GM12873 (cell line): ENCODE measurements at regions not wholly inside any gene's neighbourhood (a gene's known extent, or its start where the extent isn't known, plus 50 kb on each side); places are given as distances from the start of the nearest gene placed in this dataset.

ENCODE experiments used
- TF ChIP-seq, protein P1 (sequence below): IDR thresholded peaks from 2 replicates; pipeline ENCODE4 v1.5.1; 2012; ENCODE audit warnings: low read depth, mild to moderate bottlenecking, moderate library complexity, low read length, control low read depth; ENCODE audit not compliant: insufficient read depth; ENCODE audit errors: missing control alignments

DNA sequence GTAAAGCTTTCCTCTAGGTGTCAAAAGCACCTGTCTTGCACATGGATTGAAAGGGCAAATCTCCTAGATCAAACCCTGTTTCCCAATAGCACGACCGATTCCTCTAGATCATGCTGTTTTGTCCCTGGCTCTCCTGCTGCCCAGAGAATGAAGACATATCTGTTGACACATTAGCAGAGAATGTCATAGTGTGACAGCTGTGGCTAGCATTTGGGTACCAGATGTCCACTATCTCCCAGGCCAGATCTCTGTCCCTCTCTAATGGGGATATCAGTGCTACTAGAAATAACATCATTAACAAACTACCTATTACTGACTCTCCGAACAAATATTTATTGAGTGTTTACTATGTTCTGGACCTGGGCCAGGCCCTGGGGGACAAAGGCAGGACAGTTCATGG lies 72.4 kb upstream of the ISX start:
- TF ChIP-seq, protein P1, sequence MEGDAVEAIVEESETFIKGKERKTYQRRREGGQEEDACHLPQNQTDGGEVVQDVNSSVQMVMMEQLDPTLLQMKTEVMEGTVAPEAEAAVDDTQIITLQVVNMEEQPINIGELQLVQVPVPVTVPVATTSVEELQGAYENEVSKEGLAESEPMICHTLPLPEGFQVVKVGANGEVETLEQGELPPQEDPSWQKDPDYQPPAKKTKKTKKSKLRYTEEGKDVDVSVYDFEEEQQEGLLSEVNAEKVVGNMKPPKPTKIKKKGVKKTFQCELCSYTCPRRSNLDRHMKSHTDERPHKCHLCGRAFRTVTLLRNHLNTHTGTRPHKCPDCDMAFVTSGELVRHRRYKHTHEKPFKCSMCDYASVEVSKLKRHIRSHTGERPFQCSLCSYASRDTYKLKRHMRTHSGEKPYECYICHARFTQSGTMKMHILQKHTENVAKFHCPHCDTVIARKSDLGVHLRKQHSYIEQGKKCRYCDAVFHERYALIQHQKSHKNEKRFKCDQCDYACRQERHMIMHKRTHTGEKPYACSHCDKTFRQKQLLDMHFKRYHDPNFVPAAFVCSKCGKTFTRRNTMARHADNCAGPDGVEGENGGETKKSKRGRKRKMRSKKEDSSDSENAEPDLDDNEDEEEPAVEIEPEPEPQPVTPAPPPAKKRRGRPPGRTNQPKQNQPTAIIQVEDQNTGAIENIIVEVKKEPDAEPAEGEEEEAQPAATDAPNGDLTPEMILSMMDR: no peak

DNA sequence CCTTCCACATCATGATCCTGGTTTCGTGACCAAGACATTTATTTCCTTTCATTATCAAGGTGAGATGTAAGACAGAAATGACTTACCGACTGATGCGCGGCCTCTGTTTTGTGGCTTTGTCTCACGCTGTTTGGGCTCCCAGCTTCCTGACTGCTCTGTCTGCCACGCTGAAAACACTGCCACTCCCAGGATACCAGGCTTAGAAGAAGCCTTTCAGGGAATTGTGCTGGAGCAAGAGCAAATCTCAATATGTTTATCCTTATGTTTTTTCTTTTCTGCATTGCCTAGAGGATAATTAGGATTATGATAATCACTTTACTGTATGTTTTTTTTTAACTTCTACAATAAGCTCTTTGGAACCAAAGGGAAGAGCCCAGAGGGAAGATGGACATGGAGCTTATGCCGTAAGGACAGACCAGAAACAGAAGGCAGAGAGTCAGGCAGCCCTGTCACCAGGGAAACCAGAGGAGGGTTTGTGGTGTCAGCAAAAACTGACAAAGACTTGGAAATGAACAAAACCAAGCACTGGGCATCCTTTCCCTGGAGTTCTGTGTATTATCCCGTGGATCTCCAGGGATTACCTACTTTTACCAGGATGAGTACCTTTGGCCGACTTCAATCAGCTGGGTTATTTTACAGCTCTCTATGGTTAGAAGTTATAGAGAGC lies 68.2 kb upstream of the ISX start:
- TF ChIP-seq, protein P1: no peak

DNA sequence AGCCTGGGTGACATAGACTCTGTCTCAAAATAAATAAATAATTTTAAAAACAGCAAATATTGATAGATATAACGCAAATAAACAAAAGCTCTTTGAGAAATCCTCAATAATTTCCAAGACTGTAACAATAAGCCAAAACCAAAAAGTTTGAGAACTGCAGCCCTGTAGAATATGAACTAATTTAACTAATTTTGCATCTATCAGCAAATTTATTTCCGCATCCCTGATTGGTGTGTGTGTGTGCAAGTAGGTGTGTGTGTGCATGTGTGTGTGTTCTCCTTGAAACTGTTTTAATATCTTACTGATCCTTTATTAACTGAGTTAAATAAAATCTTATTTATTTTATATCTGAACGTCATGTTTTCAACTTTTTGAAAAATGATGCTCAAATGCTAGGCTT lies 67.0 kb upstream of the ISX start:
- TF ChIP-seq, protein P1: no peak

DNA sequence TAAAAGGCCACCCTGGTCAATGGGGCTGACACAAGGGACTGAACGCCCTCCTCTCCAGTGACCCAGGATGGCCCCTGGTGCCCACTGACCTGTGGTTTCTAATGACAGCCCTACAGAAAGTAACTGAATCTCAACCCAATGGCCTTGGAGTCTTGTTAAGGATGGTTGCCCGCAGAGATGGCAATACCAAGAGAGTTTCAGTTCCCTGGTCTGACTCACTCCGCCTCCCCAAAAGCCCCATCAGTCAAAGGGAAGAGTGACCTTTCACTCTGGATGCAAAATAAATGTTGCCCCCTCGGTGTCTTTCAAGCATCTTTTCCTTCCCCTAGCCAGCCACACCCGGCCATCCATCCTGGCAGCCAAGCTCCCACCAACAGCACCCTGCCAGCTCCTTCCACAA lies 57.7 kb upstream of the ISX start:
- TF ChIP-seq, protein P1: no peak

DNA sequence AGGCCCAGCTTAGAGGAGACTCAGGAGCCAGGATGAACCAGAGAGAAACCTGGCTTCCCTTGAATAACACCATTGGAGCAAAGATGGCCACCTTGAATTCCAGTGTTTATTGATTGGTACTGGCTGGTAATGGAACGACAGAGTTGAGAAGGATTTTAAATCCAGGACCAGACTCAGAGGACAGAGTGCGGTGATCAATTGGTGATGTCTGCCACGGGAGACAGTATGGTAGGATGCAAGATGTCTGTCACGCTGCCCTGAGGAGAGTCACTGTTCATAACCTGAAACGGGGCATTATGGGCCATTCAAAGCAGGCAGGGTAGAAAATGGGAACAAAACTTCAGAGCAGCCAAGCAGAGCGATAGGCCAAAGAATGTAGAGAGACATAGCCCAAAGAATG lies 55.4 kb upstream of the ISX start:
- TF ChIP-seq, protein P1: no peak

DNA sequence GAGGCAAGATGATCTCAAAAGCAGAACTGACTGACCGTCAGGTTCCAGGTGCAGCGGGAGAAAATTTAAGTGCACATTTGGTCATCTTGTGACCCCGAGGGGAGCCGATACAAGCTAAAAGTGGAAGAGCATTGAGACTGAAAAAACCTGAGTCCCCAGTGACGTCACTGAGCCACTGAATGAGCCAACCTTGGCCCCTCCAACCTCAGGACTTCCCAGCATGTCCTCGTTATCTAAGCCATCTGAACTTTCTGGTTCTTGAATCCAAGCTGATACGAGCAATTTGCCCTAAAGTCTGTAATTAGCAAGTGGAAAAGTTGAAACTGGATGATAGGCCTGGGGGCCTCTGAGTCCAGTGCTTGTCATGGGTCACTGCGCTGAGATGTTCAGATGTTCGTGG lies 51.1 kb upstream of the ISX start:
- TF ChIP-seq, protein P1: no peak
